Tibial nerve (tissue), 4 donors: ENCODE measurements at regions not wholly inside any gene's neighbourhood (a gene's known extent, or its start where the extent isn't known, plus 50 kb on each side); places are given as distances from the start of the nearest gene placed in this dataset.

ENCODE experiments used
- DNase-seq, 2 donors: peaks; one replicate each; pipeline ENCODE4 v3.0.0-alpha.2; 2019; ENCODE audit warnings: low spot score in 2 of 2
- H3K27ac ChIP-seq, 4 donors: fragments of 200-600 bp; sonication (generic) in 3 of 4; one replicate each; pipeline ENCODE4 v1.5.1; 2017 to 2019; ENCODE audit warnings: mild to moderate bottlenecking in 1 of 4
- H3K27me3 ChIP-seq, 2 donors: fragments of 200-600 bp; sonication (generic) in 1 of 2; one replicate each; pipeline versions ENCODE4 v1.5.1 to v1.6.0; 2017 to 2019
- H3K36me3 ChIP-seq, 3 donors: fragments of 200-600 bp; sonication (generic); one replicate each; pipeline ENCODE4 v1.5.1; 2018 to 2019
- H3K4me1 ChIP-seq, 4 donors: fragments of 200-600 bp; sonication (generic) in 3 of 4; one replicate each; pipeline ENCODE4 v1.5.1; 2017 to 2019
- H3K4me3 ChIP-seq, 4 donors: fragments of 200-600 bp; sonication (generic) in 3 of 4; one replicate each; pipeline ENCODE4 v1.5.1; 2017 to 2019; ENCODE audit warnings: mild to moderate bottlenecking in 1 of 4, moderate library complexity in 1 of 4
- H3K9me3 ChIP-seq, 4 donors: fragments of 200-600 bp; sonication (generic) in 3 of 4; one replicate each; pipeline ENCODE4 v1.5.1; 2017 to 2019
- EP300 ChIP-seq, 2 donors: sonication (generic); formaldehyde crosslinking; IDR thresholded peaks; one replicate each; pipeline ENCODE4 v1.6.1; 2017; ENCODE audit warnings: antibody characterized with exemption in 2 of 2, mild to moderate bottlenecking in 1 of 2
- POLR2A ChIP-seq, 2 donors: fragments of 450-650 bp; IDR thresholded peaks; one replicate each; pipeline ENCODE4 v1.6.1; 2017; ENCODE audit warnings: antibody characterized with exemption in 2 of 2, mild to moderate bottlenecking in 2 of 2, moderate library complexity in 2 of 2
- WGBS, 2 donors: methylation state at CpG; one replicate each; pipeline ENCODE4 v1.1.5; 2018; 5-methylcytosine and 5-hydroxymethylcytosine counted together
- TF ChIP-seq, protein P1 (sequence below), 5 experiments: fragments of 200-600 bp in 3 of 5; fragments of 450-650 bp in 2 of 5; sonication (generic) in 3 of 5; IDR thresholded peaks; one replicate each; pipeline ENCODE4 v1.5.1; 2016 to 2019; ENCODE audit warnings: antibody characterized with exemption in 5 of 5, mild to moderate bottlenecking in 3 of 5, moderate library complexity in 2 of 5

DNA sequence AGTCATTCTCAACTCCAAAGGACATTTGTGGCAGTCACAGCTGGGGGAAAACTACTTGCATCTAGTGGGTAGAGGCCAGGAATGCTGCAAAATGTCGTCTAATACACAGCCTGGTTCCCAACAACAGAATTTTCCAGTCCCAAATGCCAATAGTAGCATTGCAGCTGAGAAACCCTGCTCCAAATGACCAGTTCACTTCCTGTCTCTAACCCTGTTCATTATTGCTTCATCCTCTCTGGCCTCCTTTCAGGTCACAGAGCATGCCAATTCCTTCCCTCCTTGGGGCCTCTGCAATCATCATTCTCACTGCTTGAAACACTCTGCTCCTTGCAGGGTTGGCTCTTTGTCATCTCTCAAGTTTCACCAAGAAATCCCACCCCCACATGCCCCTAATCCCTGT is 139.1 kb downstream of the IRS1 start:
- DNase-seq: peak; percentile 48 to 87
- no peaks in the 10 kb centered on the region for H3K27me3 ChIP-seq
- peaks cover 0 to 22% (median 0%) of the 10 kb centered on the region in 4 donors for H3K4me1 ChIP-seq
- H3K36me3 ChIP-seq: no peaks in the 10 kb centered on the region
- no peak overlapping the region for H3K4me3 ChIP-seq
- peak overlapping the region in 2 of 4 donors; percentile 58 to 59 for H3K27ac ChIP-seq
- TF ChIP-seq EP300 (IDR thresholded peaks at IDR 0.05) (peak in 1 of 2 donors; percentile 90), POLR2A (IDR thresholded peaks at IDR 0.05) (no peak)
- TF ChIP-seq, protein P1, sequence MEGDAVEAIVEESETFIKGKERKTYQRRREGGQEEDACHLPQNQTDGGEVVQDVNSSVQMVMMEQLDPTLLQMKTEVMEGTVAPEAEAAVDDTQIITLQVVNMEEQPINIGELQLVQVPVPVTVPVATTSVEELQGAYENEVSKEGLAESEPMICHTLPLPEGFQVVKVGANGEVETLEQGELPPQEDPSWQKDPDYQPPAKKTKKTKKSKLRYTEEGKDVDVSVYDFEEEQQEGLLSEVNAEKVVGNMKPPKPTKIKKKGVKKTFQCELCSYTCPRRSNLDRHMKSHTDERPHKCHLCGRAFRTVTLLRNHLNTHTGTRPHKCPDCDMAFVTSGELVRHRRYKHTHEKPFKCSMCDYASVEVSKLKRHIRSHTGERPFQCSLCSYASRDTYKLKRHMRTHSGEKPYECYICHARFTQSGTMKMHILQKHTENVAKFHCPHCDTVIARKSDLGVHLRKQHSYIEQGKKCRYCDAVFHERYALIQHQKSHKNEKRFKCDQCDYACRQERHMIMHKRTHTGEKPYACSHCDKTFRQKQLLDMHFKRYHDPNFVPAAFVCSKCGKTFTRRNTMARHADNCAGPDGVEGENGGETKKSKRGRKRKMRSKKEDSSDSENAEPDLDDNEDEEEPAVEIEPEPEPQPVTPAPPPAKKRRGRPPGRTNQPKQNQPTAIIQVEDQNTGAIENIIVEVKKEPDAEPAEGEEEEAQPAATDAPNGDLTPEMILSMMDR (IDR thresholded peaks at IDR 0.05): no peak
- WGBS, 2 donors: 33 to 35% methylated on average over 1 of the region's 1 CpG
- no peaks in the 10 kb centered on the region for H3K9me3 ChIP-seq

DNA sequence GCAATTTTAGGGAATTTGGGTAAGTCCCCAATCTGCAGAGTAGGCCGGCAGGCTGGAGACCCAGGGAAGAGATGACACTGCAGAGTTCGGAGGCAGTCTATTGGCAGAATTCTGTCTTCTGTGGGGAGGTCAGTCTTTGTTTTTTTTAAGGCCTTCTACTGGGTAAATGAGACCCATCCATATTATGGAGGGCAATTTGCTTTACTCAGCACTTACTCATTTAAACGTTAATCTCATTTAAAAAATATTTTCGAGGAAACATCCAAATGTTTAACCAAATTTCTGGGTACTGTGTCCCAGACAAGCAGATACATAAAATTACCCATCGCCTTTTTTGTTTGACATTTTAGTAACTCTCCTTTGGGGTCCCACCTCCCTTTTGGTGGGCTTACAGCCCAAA is 139.5 kb downstream of the IRS1 start:
- Histone ChIP-seq H3K27me3 (no peaks in the 10 kb centered on the region), H3K27ac (peak overlapping the region in 2 of 4 donors; percentile 58 to 59), H3K9me3 (no peaks in the 10 kb centered on the region), H3K36me3 (no peaks in the 10 kb centered on the region), H3K4me1 (peaks cover 0 to 24% (median 0%) of the 10 kb centered on the region in 4 donors), H3K4me3 (no peak overlapping the region)
- TF ChIP-seq, protein P1 (IDR thresholded peaks at IDR 0.05): no peak
- TF ChIP-seq EP300 (IDR thresholded peaks at IDR 0.05): no peak
- no peak for TF ChIP-seq POLR2A (IDR thresholded peaks at IDR 0.05)
- no peak for DNase-seq
- WGBS, 2 donors: 91% methylated on average over 5 of the region's 5 CpGs

DNA sequence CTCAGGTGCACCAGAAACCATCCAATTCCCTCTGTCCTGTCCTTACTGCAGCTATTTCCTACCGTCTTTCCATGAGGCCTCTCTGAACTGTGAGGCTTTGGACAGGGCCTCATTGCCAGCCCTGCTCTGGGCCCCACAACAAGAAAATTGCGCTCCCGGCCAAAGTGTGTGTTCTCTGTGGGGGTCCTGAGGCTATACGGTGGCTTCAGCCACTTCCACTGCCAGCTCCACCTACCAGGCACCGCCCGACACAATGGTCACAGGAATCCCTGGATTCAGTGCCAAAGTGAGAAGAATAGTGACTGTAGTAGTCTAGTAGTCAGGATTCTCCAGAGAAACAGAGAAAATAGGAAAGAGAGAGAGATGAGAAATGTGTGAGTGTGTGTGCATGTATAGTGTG is 140.2 kb downstream of the IRS1 start:
- 78 to 81% methylated on average over 6 of the region's 6 CpGs for WGBS, 2 donors
- no peaks in the 10 kb centered on the region for H3K36me3 ChIP-seq
- H3K27me3 ChIP-seq: no peaks in the 10 kb centered on the region
- no peak for TF ChIP-seq POLR2A (IDR thresholded peaks at IDR 0.05)
- TF ChIP-seq EP300 (IDR thresholded peaks at IDR 0.05): no peak
- TF ChIP-seq, protein P1 (IDR thresholded peaks at IDR 0.05): no peak
- no peak for DNase-seq
- no peak overlapping the region for H3K27ac ChIP-seq
- H3K4me1 ChIP-seq: peaks cover 0 to 24% (median 0%) of the 10 kb centered on the region in 4 donors
- H3K9me3 ChIP-seq: no peaks in the 10 kb centered on the region
- no peak overlapping the region for H3K4me3 ChIP-seq

DNA sequence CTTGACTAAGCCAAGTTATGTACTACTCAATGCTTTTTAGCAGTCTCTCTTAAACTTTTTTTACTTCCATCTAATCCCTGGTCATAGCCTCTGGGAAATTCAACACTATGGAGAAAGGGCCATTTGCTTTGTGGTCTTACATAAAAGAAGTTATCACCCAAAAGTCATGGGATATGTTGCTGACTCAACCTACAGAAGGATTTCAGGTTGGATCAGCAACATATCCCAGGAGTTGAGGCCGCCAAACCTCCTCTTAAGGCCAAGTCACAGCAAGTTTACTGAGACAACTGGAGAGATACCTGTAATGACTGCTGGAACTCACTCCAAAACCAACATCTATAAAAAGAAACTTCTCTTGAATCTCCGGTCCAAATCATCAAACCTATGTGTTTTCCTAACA is 141.1 kb downstream of the IRS1 start:
- H3K4me1 ChIP-seq: peaks cover 0 to 24% (median 0%) of the 10 kb centered on the region in 4 donors
- H3K36me3 ChIP-seq: no peaks in the 10 kb centered on the region
- H3K4me3 ChIP-seq: no peak overlapping the region
- TF ChIP-seq EP300 (IDR thresholded peaks at IDR 0.05) (no peak), POLR2A (IDR thresholded peaks at IDR 0.05) (no peak)
- TF ChIP-seq, protein P1 (IDR thresholded peaks at IDR 0.05): no peak
- H3K9me3 ChIP-seq: no peaks in the 10 kb centered on the region
- 76 to 77% methylated on average over 2 of the region's 2 CpGs for WGBS, 2 donors
- DNase-seq: no peak
- no peak overlapping the region for H3K27ac ChIP-seq
- H3K27me3 ChIP-seq: no peaks in the 10 kb centered on the region

DNA sequence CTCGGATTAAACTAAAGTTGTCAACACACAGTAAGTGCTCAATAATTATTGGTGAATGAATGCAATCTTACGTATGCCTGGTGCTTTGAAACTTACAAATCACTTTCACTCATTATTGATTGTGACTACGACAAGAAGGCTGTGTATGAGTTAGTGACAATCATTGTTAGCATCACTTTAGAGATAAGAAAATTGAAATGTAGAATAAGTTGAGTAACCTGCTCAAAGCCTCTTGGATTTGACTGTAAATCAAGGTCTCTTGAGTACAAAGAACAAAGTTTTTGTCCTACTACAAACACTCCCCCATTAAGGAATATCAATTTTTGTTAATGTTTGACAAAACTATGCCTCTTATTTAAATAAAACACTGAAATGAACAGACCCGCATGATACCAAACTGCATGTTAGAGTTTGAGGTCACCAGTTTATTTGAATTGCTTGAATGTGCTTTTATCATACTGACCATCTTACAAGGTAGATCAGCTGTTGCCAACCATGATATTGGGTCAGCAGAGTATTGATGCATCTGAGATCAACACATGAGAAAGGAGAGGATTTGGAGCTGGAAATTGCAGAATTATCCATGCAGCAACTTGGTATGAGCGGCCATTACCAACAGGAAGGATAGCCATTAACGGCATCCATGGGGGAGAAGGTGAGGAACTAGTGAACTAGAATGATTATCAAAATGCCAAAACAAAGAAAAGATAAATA is 142.1 kb downstream of the IRS1 start:
- 94 to 98% methylated on average over 6 of the region's 6 CpGs for WGBS, 2 donors
- no peaks in the 10 kb centered on the region for H3K27me3 ChIP-seq
- H3K4me1 ChIP-seq: peaks cover 0 to 30% (median 0%) of the 10 kb centered on the region in 4 donors
- H3K4me3 ChIP-seq: no peak overlapping the region
- no peaks in the 10 kb centered on the region for H3K9me3 ChIP-seq
- TF ChIP-seq, protein P1 (IDR thresholded peaks at IDR 0.05): no peak
- TF ChIP-seq POLR2A (IDR thresholded peaks at IDR 0.05) (no peak), EP300 (IDR thresholded peaks at IDR 0.05) (no peak)
- no peak for DNase-seq
- H3K27ac ChIP-seq: no peak overlapping the region
- no peaks in the 10 kb centered on the region for H3K36me3 ChIP-seq
